Esophagus muscularis mucosa (tissue), 4 donors: ENCODE measurements at regions not wholly inside any gene's neighbourhood (a gene's known extent, or its start where the extent isn't known, plus 50 kb on each side); places are given as distances from the start of the nearest gene placed in this dataset.
A peak's percentile ranks its signal among the peaks of the same experiment; 100 is the strongest.

ENCODE experiments used
- CTCF ChIP-seq, 3 experiments: fragments of 200-600 bp in 2 of 3; fragments of 450-650 bp in 1 of 3; sonication (generic) in 2 of 3; IDR thresholded peaks; one replicate each; pipeline ENCODE4 v1.5.1; 2017 to 2019; ENCODE audit warnings: antibody characterized with exemption in 3 of 3, mild to moderate bottlenecking in 2 of 3, moderate library complexity in 1 of 3
- EP300 ChIP-seq: sonication (generic); formaldehyde crosslinking; IDR thresholded peaks from one replicate; pipeline ENCODE4 v1.6.1; 2017; ENCODE audit warnings: antibody characterized with exemption
- POLR2A ChIP-seq: fragments of 450-650 bp; IDR thresholded peaks from one replicate; pipeline ENCODE4 v1.6.1; 2017; ENCODE audit warnings: antibody characterized with exemption, moderate library complexity, mild to moderate bottlenecking, low read depth
- POLR2AphosphoS5 ChIP-seq, 2 donors: sonication (generic); formaldehyde crosslinking; IDR thresholded peaks; one replicate each; pipeline ENCODE4 v1.6.1; 2017; ENCODE audit warnings: antibody characterized with exemption in 2 of 2

DNA sequence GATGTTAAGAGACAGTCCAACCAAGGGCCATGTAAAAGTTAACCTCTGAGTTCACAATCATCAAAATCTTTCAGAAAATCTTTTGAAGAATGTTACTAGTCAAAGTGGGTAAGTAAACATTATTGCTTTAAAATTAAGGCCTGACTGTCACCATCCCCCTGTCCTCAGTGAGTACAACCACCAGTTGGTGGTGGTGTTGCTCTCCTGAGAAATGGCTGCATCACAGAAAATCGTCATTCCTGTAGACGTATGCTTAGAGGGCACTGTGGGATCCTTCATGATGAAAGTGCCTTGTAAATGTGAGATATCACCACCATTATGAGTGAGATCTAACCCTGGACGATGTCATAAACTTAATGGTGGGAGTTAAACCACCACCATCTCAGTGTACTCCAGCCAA lies 451.2 kb downstream of the RPS29 start:
- TF ChIP-seq CTCF (IDR thresholded peaks at IDR 0.05) (peak in 1 of 3 experiments; percentile 5), POLR2A (no peak), POLR2AphosphoS5 (IDR thresholded peaks at IDR 0.05) (no peak), EP300 (no peak)
